MM.1S (cell line): ENCODE measurements at regions not wholly inside any gene's neighbourhood (a gene's known extent, or its start where the extent isn't known, plus 50 kb on each side); places are given as distances from the start of the nearest gene placed in this dataset.

ENCODE experiments used
- DNase-seq: peaks from one replicate; pipeline ENCODE4 v3.0.0-alpha.2; 2015
- H2AFZ ChIP-seq: fragments of 300-600 bp; sonication (generic); 2 replicates; pipeline ENCODE4 v1.6.0; 2016; ENCODE audit warnings: antibody characterized with exemption, low read length
- H3F3A ChIP-seq: fragments of 300-600 bp; sonication (generic); 2 replicates; pipeline ENCODE4 v1.6.1; 2016; ENCODE audit warnings: mild to moderate bottlenecking, antibody characterized with exemption, low read length, moderate library complexity, mixed read lengths; ENCODE audit not compliant: insufficient read depth
- H3K27ac ChIP-seq: fragments of 300-600 bp; sonication (generic); 2 replicates; pipeline ENCODE4 v1.5.1; 2016; ENCODE audit warnings: mild to moderate bottlenecking, low read length
- H3K27me3 ChIP-seq: fragments of 300-600 bp; sonication (generic); replicated peaks from 2 replicates; pipeline ENCODE4 v1.6.0; 2016; ENCODE audit warnings: low read length; ENCODE audit not compliant: insufficient read depth
- H3K36me3 ChIP-seq: fragments of 300-600 bp; sonication (generic); replicated peaks from 2 replicates; pipeline ENCODE4 v1.6.1; 2016; ENCODE audit warnings: mild to moderate bottlenecking, low read length, mixed read lengths; ENCODE audit not compliant: insufficient read depth
- H3K4me1 ChIP-seq: fragments of 300-600 bp; sonication (generic); 2 replicates; pipeline ENCODE4 v1.6.1; 2016; ENCODE audit warnings: low read length, mixed read lengths
- H3K4me2 ChIP-seq: fragments of 300-600 bp; sonication (generic); 2 replicates; pipeline ENCODE4 v1.6.0; 2016; ENCODE audit warnings: low read depth, low read length
- H3K4me3 ChIP-seq: fragments of 300-600 bp; sonication (generic); 2 replicates; pipeline ENCODE4 v1.5.1; 2016; ENCODE audit warnings: low read length, mixed read lengths
- H3K79me2 ChIP-seq: fragments of 300-600 bp; sonication (generic); 2 replicates; pipeline ENCODE4 v1.6.1; 2016; ENCODE audit warnings: mixed run types, low read length, mixed read lengths
- H3K9ac ChIP-seq: fragments of 300-600 bp; sonication (generic); 2 replicates; pipeline ENCODE4 v1.6.1; 2016; ENCODE audit warnings: low read length, mixed read lengths
- H3K9me2 ChIP-seq: fragments of 300-600 bp; sonication (generic); replicated peaks from 2 replicates; pipeline ENCODE4 v1.6.1; 2016; ENCODE audit warnings: mild to moderate bottlenecking, low read length, mixed read lengths; ENCODE audit not compliant: insufficient read depth
- H3K9me3 ChIP-seq: fragments of 300-600 bp; sonication (generic); replicated peaks from 2 replicates; pipeline ENCODE4 v1.6.1; 2016; ENCODE audit warnings: mild to moderate bottlenecking, low read length, mixed read lengths; ENCODE audit not compliant: insufficient read depth
- H4K20me1 ChIP-seq: fragments of 300-600 bp; sonication (generic); 2 replicates; pipeline ENCODE4 v1.6.1; 2016; ENCODE audit warnings: mild to moderate bottlenecking, low read length, moderate library complexity, mixed read lengths; ENCODE audit not compliant: insufficient read depth
- CTCF ChIP-seq: fragments of 300-600 bp; sonication (generic); IDR thresholded peaks from 2 replicates; pipeline ENCODE4 v1.5.1; 2016; ENCODE audit warnings: antibody characterized with exemption, low read length, mixed read lengths
- EZH2 ChIP-seq: fragments of 300-600 bp; sonication (generic); optimal IDR thresholded peaks from 2 replicates; pipeline ENCODE3; 2017; ENCODE audit warnings: low read depth, mild to moderate bottlenecking, antibody characterized with exemption, low read length, mixed read lengths
- EZH2phosphoT487 ChIP-seq: fragments of 300-600 bp; sonication (generic); IDR thresholded peaks from 2 replicates; pipeline ENCODE4 v1.6.1; 2018; ENCODE audit warnings: antibody characterized with exemption, low read length

- Histone ChIP-seq H3K79me2 (no peaks in the 10 kb centered on the region), H3F3A (no peaks in the 10 kb centered on the region), H3K36me3 (no peaks in the 10 kb centered on the region), H4K20me1 (no peaks in the 10 kb centered on the region), H3K9me3 (no peaks in the 10 kb centered on the region), H3K27me3 (no peaks in the 10 kb centered on the region), H3K9ac (no peak overlapping the region), H3K9me2 (no peaks in the 10 kb centered on the region), H3K27ac (no peak overlapping the region), H3K4me1 (no peaks in the 10 kb centered on the region), H2AFZ (no peak overlapping the region), H3K4me2 (no peak overlapping the region), H3K4me3 (no peak overlapping the region)
- DNase-seq = no peak
- TF ChIP-seq CTCF (no peak), EZH2 (no peak), EZH2phosphoT487 (no peak)
Observed at GRCh38 chr2:207479198-207479785, 50.5 kb upstream of the CREB1 start.
